ENCODE measurements at regions not wholly inside any gene's neighbourhood (a gene's known extent, or its start where the extent isn't known, plus 50 kb on each side); places are given as distances from the start of the nearest gene placed in this dataset.

GRCh38 chr2:196376984-196377877 lies 205.9 kb upstream of the STK17B start:
- TF ChIP-seq ZNF274 (IDR thresholded peaks at IDR 0.05; ENCODE audit: low read depth, low read length): no peak
- TF ChIP-seq YY1 (IDR thresholded peaks at IDR 0.05; ENCODE audit: insufficient read depth, insufficient read length): no peak
- no peak for TF ChIP-seq SUZ12 (IDR thresholded peaks at IDR 0.05; ENCODE audit: extremely low read depth, insufficient read depth, insufficient read length)
